ENCODE measurements at regions not wholly inside any gene's neighbourhood (a gene's known extent, or its start where the extent isn't known, plus 50 kb on each side); places are given as distances from the start of the nearest gene placed in this dataset.

GRCh38 chr6:128663238-128663637, 142.8 kb upstream of the PTPRK start:
- no peak overlapping the region for H3K27ac ChIP-seq
- no peak overlapping the region for H3K4me3 ChIP-seq
- no peaks in the 10 kb centered on the region for H3K4me1 ChIP-seq
- H3K9me3 ChIP-seq = no peaks in the 10 kb centered on the region
- no peaks in the 10 kb centered on the region for H3K36me3 ChIP-seq
- no peaks in the 10 kb centered on the region for H3K27me3 ChIP-seq
- intact Hi-C loops (cut with DNase I) = no loop called here
- no peak for DNase-seq (ENCODE audit: extremely low spot score in 2 of 2)
- TF ChIP-seq POLR2A (IDR thresholded peaks at IDR 0.05) = no peak

GRCh38 chr6:128659878-128660622, 139.7 kb upstream of the PTPRK start:
- intact Hi-C loops (cut with DNase I) = no loop called here
- Histone ChIP-seq H3K4me1 (no peaks in the 10 kb centered on the region), H3K27ac (no peak overlapping the region), H3K27me3 (no peaks in the 10 kb centered on the region), H3K36me3 (no peaks in the 10 kb centered on the region), H3K4me3 (no peak overlapping the region), H3K9me3 (no peaks in the 10 kb centered on the region)
- DNase-seq (ENCODE audit: extremely low spot score in 2 of 2) = no peak
- TF ChIP-seq POLR2AphosphoS5 (IDR thresholded peaks at IDR 0.05; ENCODE audit: insufficient read depth in 1 of 2, low read depth in 1 of 2) = no peak
- TF ChIP-seq, protein P1, sequence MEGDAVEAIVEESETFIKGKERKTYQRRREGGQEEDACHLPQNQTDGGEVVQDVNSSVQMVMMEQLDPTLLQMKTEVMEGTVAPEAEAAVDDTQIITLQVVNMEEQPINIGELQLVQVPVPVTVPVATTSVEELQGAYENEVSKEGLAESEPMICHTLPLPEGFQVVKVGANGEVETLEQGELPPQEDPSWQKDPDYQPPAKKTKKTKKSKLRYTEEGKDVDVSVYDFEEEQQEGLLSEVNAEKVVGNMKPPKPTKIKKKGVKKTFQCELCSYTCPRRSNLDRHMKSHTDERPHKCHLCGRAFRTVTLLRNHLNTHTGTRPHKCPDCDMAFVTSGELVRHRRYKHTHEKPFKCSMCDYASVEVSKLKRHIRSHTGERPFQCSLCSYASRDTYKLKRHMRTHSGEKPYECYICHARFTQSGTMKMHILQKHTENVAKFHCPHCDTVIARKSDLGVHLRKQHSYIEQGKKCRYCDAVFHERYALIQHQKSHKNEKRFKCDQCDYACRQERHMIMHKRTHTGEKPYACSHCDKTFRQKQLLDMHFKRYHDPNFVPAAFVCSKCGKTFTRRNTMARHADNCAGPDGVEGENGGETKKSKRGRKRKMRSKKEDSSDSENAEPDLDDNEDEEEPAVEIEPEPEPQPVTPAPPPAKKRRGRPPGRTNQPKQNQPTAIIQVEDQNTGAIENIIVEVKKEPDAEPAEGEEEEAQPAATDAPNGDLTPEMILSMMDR (IDR thresholded peaks at IDR 0.05) = no peak
- TF ChIP-seq POLR2A (IDR thresholded peaks at IDR 0.05) = no peak

- H3K27ac ChIP-seq = no peak overlapping the region
- no peaks in the 10 kb centered on the region for H3K36me3 ChIP-seq
- no peaks in the 10 kb centered on the region for H3K27me3 ChIP-seq
- TF ChIP-seq POLR2AphosphoS5 (IDR thresholded peaks at IDR 0.05; ENCODE audit: insufficient read depth in 1 of 2, low read depth in 1 of 2) (no peak), POLR2A (IDR thresholded peaks at IDR 0.05) (no peak)
- TF ChIP-seq, protein P1 (IDR thresholded peaks at IDR 0.05) = no peak
- H3K9me3 ChIP-seq = no peaks in the 10 kb centered on the region
- no peak overlapping the region for H3K4me3 ChIP-seq
- no peak for DNase-seq (ENCODE audit: extremely low spot score in 2 of 2)
- H3K4me1 ChIP-seq = no peaks in the 10 kb centered on the region
- intact Hi-C loops (cut with DNase I) = no loop called here
These were observed 138.9 kb upstream of the PTPRK start for GRCh38 chr6:128659276-128659675.

DNA sequence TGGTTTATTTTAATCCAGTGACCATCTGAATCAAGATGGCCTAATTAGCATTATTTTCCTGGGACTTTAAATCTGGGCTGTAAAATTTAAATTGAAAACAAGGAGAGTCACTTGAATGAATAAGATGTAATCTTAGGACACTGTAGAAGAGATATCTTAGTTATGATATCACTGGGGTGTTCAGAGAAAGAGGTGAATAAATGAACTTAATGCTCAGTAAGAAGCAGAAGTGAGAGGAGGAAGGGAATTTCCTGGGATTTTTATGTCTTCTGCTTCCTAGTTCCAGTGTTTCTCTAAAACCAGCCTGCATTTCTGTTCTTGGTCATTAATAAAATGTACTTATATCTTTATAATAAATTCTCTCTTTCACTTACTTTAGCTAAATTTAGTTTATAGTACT, 136.8 kb upstream of the PTPRK start:
- H3K9me3 ChIP-seq = no peaks in the 10 kb centered on the region
- DNase-seq (ENCODE audit: extremely low spot score in 2 of 2) = no peak
- no peak overlapping the region for H3K27ac ChIP-seq
- intact Hi-C loops (cut with DNase I) = no loop called here
- H3K4me3 ChIP-seq = no peak overlapping the region
- H3K27me3 ChIP-seq = no peaks in the 10 kb centered on the region
- TF ChIP-seq POLR2A (IDR thresholded peaks at IDR 0.05) = no peak
- TF ChIP-seq, protein P1 (IDR thresholded peaks at IDR 0.05) = no peak
- H3K4me1 ChIP-seq = no peaks in the 10 kb centered on the region
- H3K36me3 ChIP-seq = no peaks in the 10 kb centered on the region

GRCh38 chr6:128655978-128656498, 135.6 kb upstream of the PTPRK start:
- no peaks in the 10 kb centered on the region for H3K27me3 ChIP-seq
- no peaks in the 10 kb centered on the region for H3K4me1 ChIP-seq
- no peaks in the 10 kb centered on the region for H3K9me3 ChIP-seq
- intact Hi-C loops (cut with DNase I) = no loop called here
- no peak for DNase-seq (ENCODE audit: extremely low spot score in 2 of 2)
- H3K36me3 ChIP-seq = no peaks in the 10 kb centered on the region
- no peak overlapping the region for H3K27ac ChIP-seq
- no peak for TF ChIP-seq POLR2AphosphoS5 (IDR thresholded peaks at IDR 0.05; ENCODE audit: insufficient read depth in 1 of 2, low read depth in 1 of 2)
- no peak overlapping the region for H3K4me3 ChIP-seq

- H3K9me3 ChIP-seq = no peaks in the 10 kb centered on the region
- TF ChIP-seq, protein P1 (IDR thresholded peaks at IDR 0.05) = no peak
- TF ChIP-seq POLR2AphosphoS5 (IDR thresholded peaks at IDR 0.05; ENCODE audit: insufficient read depth in 1 of 2, low read depth in 1 of 2) = no peak
- TF ChIP-seq POLR2A (IDR thresholded peaks at IDR 0.05) = no peak
- H3K27ac ChIP-seq = no peak overlapping the region
- no peaks in the 10 kb centered on the region for H3K4me1 ChIP-seq
- H3K36me3 ChIP-seq = no peaks in the 10 kb centered on the region
- H3K27me3 ChIP-seq = no peaks in the 10 kb centered on the region
- intact Hi-C loops (cut with DNase I) = no loop called here
- DNase-seq (ENCODE audit: extremely low spot score in 2 of 2) = no peak
- no peak overlapping the region for H3K4me3 ChIP-seq
These were observed 127.7 kb upstream of the PTPRK start for GRCh38 chr6:128648022-128648598.

Data from vagina (tissue), 2 donors.